ENCODE measurements at regions not wholly inside any gene's neighbourhood (a gene's known extent, or its start where the extent isn't known, plus 50 kb on each side); places are given as distances from the start of the nearest gene placed in this dataset.

- TF ChIP-seq SIN3B (IDR thresholded peaks at IDR 0.05; ENCODE audit: low read depth) (peak; percentile 45; the same call in 1 of the 2 replicates), ELK3 (CRISPR knock-in tag; IDR thresholded peaks at IDR 0.05) (peak; percentile 89), TEAD4 (IDR thresholded peaks at IDR 0.05; ENCODE audit: low read length) (peak; percentile 95), TEAD4 (CRISPR knock-in tag; IDR thresholded peaks at IDR 0.05; ENCODE audit: borderline replicate concordance) (no peak), DIDO1 (tag; IDR thresholded peaks at IDR 0.05; ENCODE audit: low read depth) (peak; percentile 74; the same call in 1 of the 2 replicates), TRIM25 (IDR thresholded peaks at IDR 0.05; ENCODE audit: borderline replicate concordance) (no peak), RNF2 (IDR thresholded peaks at IDR 0.05) (peak; percentile 100), MITF (IDR thresholded peaks at IDR 0.05) (peak; percentile 73; the same call in 1 of the 2 replicates), DEAF1 (CRISPR knock-in tag; IDR thresholded peaks at IDR 0.05) (peak; percentile 90), MTF1 (CRISPR knock-in tag; IDR thresholded peaks at IDR 0.05; ENCODE audit: borderline replicate concordance) (no peak), ARID3B (CRISPR knock-in tag; IDR thresholded peaks at IDR 0.05; ENCODE audit: borderline replicate concordance) (peak; percentile 67; the same call in 1 of the 2 replicates), YY1 (IDR thresholded peaks at IDR 0.05; ENCODE audit: borderline replicate concordance in 1 of 3, control insufficient read depth in 1 of 3, extremely low read depth in 1 of 3, insufficient read depth in 3 of 3, insufficient read length in 1 of 3, insufficient replicate concordance in 2 of 3, low read depth in 1 of 3, low read length in 2 of 3) (peak in 2 of 3 experiments; percentile 15 to 85), THRA (IDR thresholded peaks at IDR 0.05) (no peak), EHMT2 (IDR thresholded peaks at IDR 0.05) (0 out of 2 replicates have a peak, but pooled peaks have one; percentile 28), SETDB1 (IDR thresholded peaks at IDR 0.05; ENCODE audit: low read length) (no peak), SMARCC2 (IDR thresholded peaks at IDR 0.05; ENCODE audit: low read depth) (0 out of 2 replicates have a peak, but pooled peaks have one; percentile 25), DPF2 (IDR thresholded peaks at IDR 0.05) (peak; percentile 47; the same call in 1 of the 2 replicates)
Measured at GRCh38 chr1:148334339-148335130, 148.6 kb downstream of the PPIAL4G start (continued).

All from K562 (cell line).